IPS-20b (cell line): ENCODE measurements at regions not wholly inside any gene's neighbourhood (a gene's known extent, or its start where the extent isn't known, plus 50 kb on each side); places are given as distances from the start of the nearest gene placed in this dataset.
"Not testable (repeated sequence)": the region's sequence is repeated elsewhere in the genome, so short reads cannot be mapped to it uniquely, and the experiment has no call there.

Source experiments
- H3K27ac ChIP-seq: one replicate; pipeline ENCODE4 v1.5.1; 2013; ENCODE audit warnings: low read length
- H3K27me3 ChIP-seq: 2 replicates; pipeline ENCODE4 v1.6.1; 2013; ENCODE audit warnings: mild to moderate bottlenecking, low read length, inconsistent platforms; ENCODE audit not compliant: insufficient read depth
- H3K36me3 ChIP-seq: 2 replicates; pipeline ENCODE4 v1.6.1; 2013; ENCODE audit warnings: low read depth, mild to moderate bottlenecking, inconsistent platforms, low read length, moderate library complexity; ENCODE audit not compliant: insufficient read depth
- H3K4me1 ChIP-seq: 2 replicates; pipeline ENCODE4 v1.6.1; 2013; ENCODE audit warnings: mild to moderate bottlenecking, control low read depth, inconsistent platforms, low read length, moderate library complexity; ENCODE audit not compliant: insufficient read depth
- H3K4me3 ChIP-seq: 2 replicates; pipeline ENCODE4 v1.5.1; 2013; ENCODE audit warnings: mild to moderate bottlenecking, low read length, inconsistent platforms
- H3K9ac ChIP-seq: 2 replicates; pipeline ENCODE4 v1.6.1; 2013; ENCODE audit warnings: low read depth, mild to moderate bottlenecking, inconsistent platforms, low read length, moderate library complexity
- H3K9me3 ChIP-seq: 2 replicates; pipeline ENCODE4 v1.6.1; 2013; ENCODE audit warnings: mild to moderate bottlenecking, low read depth, low read length, inconsistent platforms; ENCODE audit not compliant: insufficient read depth

DNA sequence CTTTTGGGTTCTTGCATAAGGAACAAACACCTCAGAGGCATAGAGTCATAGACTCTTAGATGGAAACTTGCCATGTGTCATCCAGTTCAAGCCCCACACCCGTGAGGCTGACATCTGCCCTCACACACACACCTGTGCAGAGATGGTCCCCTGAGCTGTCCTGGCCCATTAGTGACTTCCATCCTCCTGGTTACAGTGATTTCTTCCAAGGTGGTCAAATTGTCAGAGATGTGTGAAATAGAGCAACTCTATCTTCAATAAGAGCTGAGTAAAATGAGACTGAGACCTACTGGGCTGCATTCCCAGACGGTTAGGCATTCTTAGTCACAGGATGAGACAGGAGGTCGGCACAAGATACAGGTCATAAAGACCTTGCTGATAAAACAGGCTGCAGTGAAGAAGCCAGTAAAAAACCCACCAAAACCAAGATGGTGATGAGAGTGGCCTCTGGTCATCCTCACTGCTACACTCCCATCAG, 342.2 kb upstream of the TNRC6C start:
- H3K36me3 ChIP-seq, result no peaks in the 10 kb centered on the region
- peaks cover 4% of the 10 kb centered on the region for H3K9me3 ChIP-seq
- no peak overlapping the region for H3K9ac ChIP-seq
- peaks cover 10% of the 10 kb centered on the region for H3K4me1 ChIP-seq
- 0 out of 2 replicates have a peak, but pooled peaks cover 5% of the 10 kb centered on the region for H3K27me3 ChIP-seq
- H3K27ac ChIP-seq, result no peak overlapping the region
- H3K4me3 ChIP-seq, result no peak overlapping the region

DNA sequence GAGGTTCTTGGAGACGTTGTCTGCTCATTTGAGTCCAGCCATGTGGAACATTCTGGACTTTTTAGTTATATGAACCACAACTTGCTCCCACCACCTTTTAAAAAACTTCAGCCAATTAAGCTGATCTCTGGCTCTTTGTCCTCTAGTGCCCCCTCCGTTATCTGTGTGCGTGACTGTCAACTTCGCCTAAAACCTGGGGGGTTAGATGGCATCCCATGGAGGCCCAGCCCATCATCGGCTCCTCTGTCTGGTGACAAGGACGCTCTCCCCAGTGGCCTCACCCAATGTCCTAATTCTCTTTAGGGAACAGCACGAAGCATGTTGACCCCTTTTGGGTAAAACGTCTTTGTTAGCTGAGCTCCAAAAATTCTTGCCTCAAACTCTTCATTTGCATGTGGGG, 341.0 kb upstream of the TNRC6C start:
- H3K4me1 ChIP-seq, result peaks cover 10% of the 10 kb centered on the region

DNA sequence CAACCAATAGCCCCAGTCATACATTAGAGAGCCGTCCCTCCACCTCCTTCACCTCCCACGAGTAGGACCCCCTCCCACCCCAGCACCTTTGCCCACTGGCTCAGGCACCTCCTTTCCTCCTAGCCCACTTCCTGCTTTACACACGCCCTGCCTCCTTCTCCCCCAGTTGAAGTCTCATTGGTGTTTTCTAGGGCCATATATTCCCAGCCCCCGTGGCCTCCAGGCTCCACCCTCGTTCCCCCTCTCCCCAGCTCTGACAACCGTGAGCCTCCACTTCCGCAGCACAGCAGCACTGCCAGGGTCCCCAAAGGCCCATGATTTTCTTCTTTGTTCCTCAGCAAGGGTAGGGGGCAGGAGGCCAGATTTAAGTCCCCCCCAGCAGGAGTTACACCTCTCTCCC, 340.3 kb upstream of the TNRC6C start:
- Histone ChIP-seq H3K4me1 (peaks cover 10% of the 10 kb centered on the region), H3K9me3 (peaks cover 4% of the 10 kb centered on the region), H3K4me3 (no peak overlapping the region), H3K9ac (no peak overlapping the region), H3K27ac (no peak overlapping the region), H3K36me3 (no peaks in the 10 kb centered on the region), H3K27me3 (no peaks in the 10 kb centered on the region)

More for the DNA sequence above, 341.0 kb upstream of the TNRC6C start:
- H3K27me3 ChIP-seq, result no peaks in the 10 kb centered on the region
- no peak overlapping the region for H3K27ac ChIP-seq
- H3K9ac ChIP-seq, result no peak overlapping the region
- peaks cover 4% of the 10 kb centered on the region for H3K9me3 ChIP-seq
- H3K4me3 ChIP-seq, result no peak overlapping the region
- H3K36me3 ChIP-seq, result no peaks in the 10 kb centered on the region

DNA sequence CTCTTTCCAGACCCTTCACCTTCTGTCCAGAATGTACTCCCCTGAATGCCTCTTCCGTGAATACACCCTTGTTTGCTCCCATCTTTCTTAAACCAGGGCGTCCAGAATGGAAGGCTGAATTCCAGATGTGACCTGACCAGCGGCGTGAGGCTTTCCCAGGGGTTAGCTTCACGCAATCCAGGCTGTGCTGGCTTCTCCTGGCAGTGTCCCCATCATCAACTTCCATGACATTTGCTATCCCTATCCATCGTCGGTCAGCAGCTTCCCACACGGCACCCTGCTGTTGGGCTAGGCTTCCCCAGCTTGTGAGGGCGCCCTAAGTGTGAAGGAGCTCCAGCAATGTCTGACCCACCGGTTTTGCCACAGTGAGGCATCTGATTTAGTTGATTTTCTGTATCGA, 339.8 kb upstream of the TNRC6C start:
- H3K27me3 ChIP-seq, result no peaks in the 10 kb centered on the region

DNA sequence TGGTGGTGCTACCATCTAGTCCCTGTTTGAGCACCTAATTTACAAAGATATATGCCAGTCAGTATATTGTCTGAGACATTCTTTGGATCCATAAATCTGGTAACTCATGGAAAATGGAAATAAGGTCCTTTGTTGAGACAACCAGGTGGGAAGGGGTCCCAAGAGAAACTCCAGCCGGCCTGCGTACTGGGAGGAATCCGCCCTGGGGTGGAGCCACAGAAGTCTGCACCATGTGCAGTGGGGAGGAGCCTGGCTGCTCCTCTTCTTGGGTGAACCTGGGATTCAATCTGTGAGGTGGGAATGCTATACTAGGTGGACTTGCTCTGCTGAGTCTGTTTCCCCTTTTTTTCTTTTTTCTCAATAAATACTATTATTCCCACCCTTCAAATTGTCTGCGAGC, 339.2 kb upstream of the TNRC6C start:
- H3K27ac ChIP-seq, result no peak overlapping the region
- no peaks in the 10 kb centered on the region for H3K36me3 ChIP-seq
- no peak overlapping the region for H3K9ac ChIP-seq
- H3K4me3 ChIP-seq, result no peak overlapping the region
- H3K9me3 ChIP-seq, result peaks cover 4% of the 10 kb centered on the region
- no peaks in the 10 kb centered on the region for H3K27me3 ChIP-seq
- H3K4me1 ChIP-seq, result peaks cover 10% of the 10 kb centered on the region

More for the DNA sequence above, 339.8 kb upstream of the TNRC6C start:
- H3K27ac ChIP-seq, result no peak overlapping the region
- peaks cover 4% of the 10 kb centered on the region for H3K9me3 ChIP-seq
- H3K4me3 ChIP-seq, result no peak overlapping the region
- no peaks in the 10 kb centered on the region for H3K36me3 ChIP-seq
- H3K9ac ChIP-seq, result no peak overlapping the region
- H3K4me1 ChIP-seq, result peaks cover 10% of the 10 kb centered on the region

DNA sequence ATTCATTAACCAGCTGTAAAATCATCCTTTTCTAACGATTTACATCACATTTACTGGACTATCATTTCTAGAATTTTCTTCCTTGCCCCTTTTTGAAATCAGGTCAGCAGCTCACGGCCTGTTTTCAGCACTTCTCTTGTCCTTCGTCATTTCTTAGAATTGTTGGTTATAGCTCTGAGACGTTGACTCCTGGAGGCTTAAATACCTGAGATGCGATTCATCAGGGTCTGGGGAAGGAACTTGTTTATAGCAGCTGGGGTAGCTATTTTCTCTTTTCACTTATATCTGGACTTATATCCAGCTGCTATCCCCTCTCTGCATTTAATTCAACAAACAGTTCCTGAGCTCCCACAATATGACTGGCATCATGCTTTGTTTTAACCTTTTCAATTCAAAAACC, 338.7 kb upstream of the TNRC6C start:
- peaks cover 4% of the 10 kb centered on the region for H3K9me3 ChIP-seq
- H3K4me3 ChIP-seq, result no peak overlapping the region
- H3K27me3 ChIP-seq, result no peaks in the 10 kb centered on the region
- H3K27ac ChIP-seq, result no peak overlapping the region
- no peaks in the 10 kb centered on the region for H3K36me3 ChIP-seq
- no peak overlapping the region for H3K9ac ChIP-seq
- peaks cover 10% of the 10 kb centered on the region for H3K4me1 ChIP-seq

DNA sequence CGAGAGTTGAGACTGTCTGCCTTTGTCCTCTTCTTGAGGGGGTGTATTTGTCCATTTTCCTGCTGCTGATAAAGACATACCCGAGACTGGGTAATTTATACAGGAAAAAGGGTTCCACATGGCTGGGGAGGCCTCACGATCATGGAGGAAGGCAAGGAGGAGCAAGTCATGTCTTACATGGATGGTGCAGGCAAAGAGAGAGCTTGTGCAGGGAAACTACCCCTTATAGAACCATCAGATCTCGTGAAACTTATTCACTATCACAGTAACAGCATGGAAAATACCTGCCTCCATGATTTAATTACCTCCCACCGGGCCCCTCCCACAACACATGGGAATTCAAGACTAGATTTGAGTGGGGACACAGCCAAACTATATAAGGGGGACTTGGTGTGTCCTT, 338.2 kb upstream of the TNRC6C start:
- H3K9me3 ChIP-seq, result peaks cover 4% of the 10 kb centered on the region
- H3K27ac ChIP-seq, result no peak overlapping the region
- H3K4me3 ChIP-seq, result no peak overlapping the region
- no peaks in the 10 kb centered on the region for H3K36me3 ChIP-seq
- H3K9ac ChIP-seq, result no peak overlapping the region
- H3K27me3 ChIP-seq, result no peaks in the 10 kb centered on the region
- H3K4me1 ChIP-seq, result peaks cover 10% of the 10 kb centered on the region

DNA sequence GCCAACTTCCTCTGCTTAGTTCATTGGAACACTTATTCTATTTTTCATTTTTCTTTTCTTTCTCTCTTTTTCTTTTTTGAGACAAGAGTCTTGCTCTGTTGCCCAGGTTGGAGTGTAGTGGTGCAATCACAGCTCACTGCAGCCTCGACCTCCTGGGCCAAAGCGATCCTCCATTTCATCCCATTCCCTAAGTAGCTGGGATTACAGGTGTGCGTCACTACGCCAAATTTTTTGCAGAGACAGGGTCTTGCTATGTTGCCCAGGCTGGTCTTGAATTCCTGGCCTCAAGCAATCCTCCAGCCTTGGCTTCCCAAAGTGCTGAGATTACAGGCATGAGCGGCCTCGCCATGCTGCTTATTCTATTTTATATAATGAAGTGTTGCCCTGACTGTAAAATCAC, 336.4 kb upstream of the TNRC6C start:
- not testable (repeated sequence) for H3K27ac ChIP-seq, H3K36me3 ChIP-seq, H3K4me1 ChIP-seq, H3K9ac ChIP-seq, H3K4me3 ChIP-seq, H3K27me3 ChIP-seq, H3K9me3 ChIP-seq

DNA sequence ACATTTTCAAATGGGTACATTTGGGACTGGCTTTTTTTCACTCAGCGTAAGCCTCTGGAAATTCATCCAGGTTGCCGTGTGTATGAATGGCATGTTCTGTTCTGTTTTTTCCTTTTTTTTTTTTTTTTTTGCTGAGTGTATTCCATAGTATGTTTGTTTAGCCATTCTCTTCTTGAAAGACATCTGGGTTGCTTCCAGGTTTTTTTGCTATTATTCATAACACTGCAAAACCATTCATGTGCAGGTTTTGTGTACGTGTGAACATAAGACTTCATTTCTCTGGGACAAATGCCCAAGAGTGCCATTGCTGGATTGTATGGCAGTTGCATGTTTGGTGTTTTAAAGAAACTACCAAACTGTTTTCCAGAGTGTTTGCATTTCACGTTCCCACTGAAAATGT, 335.9 kb upstream of the TNRC6C start:
- Histone ChIP-seq H3K4me1 (peaks cover 6% of the 10 kb centered on the region), H3K9ac (no peak overlapping the region), H3K27ac (no peak overlapping the region), H3K36me3 (no peaks in the 10 kb centered on the region), H3K4me3 (no peak overlapping the region), H3K27me3 (no peaks in the 10 kb centered on the region), H3K9me3 (peaks cover 4% of the 10 kb centered on the region)

DNA sequence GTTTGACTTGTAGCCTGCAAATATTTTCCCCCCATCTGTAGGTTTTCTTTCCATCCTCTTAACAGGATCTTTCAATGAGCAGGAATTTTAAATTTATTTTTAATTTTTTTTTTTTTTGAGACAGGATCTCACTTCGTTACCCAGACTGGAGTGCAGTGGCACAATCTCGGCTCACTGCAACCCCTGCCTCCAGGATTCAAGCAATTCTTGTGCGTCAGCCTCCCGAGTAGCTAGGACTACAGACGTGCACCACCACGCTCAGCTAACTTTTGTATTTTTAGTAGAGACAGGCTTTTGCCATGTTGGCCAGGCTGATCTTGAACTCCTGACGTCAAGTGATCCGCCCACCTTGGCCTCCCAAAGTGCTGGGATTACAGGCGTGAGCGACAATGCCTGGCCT, 335.2 kb upstream of the TNRC6C start:
- H3K9ac ChIP-seq, H3K9me3 ChIP-seq: not testable (repeated sequence)

DNA sequence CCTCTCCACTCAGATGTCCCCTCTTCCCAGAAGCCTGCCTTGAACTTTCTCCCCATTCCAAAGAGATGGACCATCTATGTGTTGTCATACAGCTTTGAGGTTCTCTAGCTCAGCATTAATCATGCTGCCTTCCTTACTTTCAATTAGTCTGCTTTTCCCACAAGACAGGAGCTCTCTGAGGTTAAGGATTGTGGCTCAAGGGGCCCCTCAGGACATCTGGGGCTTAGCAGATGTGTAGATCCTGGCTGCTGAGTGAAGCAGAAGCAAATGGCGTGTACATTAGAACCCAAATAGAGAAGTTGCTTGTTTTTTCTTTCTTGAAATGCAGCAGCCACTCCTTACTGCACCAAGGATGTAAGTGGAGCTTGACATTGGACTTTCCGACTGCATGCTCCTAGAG, 330.5 kb upstream of the TNRC6C start:
- Histone ChIP-seq H3K9me3 (no peaks in the 10 kb centered on the region; the same call in 1 of the 2 replicates), H3K36me3 (no peaks in the 10 kb centered on the region)

More for the DNA sequence above, 335.2 kb upstream of the TNRC6C start:
- not testable (repeated sequence) for H3K4me3 ChIP-seq, H3K27ac ChIP-seq, H3K36me3 ChIP-seq, H3K27me3 ChIP-seq, H3K4me1 ChIP-seq

DNA sequence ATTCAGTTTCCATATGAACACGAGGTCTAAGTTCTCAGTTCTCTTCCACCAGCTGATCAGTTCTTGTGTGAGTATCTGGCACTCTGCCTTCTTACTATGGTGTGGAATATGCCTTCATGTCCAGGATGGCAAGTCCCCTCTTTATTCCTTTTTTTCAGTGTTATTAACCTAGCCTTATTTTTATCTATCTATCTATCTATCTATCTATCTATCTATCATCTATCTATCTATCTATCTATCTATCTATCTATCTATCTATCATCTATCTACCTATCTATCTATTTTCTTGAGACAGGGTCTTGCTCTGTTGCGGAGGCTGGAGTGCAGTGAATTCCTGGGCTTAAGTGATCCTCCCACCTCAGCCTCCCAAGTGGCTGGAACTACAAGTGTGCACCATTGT, 329.2 kb upstream of the TNRC6C start:
- H3K27ac ChIP-seq, H3K27me3 ChIP-seq, H3K36me3 ChIP-seq, H3K9ac ChIP-seq, H3K4me3 ChIP-seq, H3K4me1 ChIP-seq, H3K9me3 ChIP-seq: not testable (repeated sequence)

More for the DNA sequence above, 330.5 kb upstream of the TNRC6C start:
- Histone ChIP-seq H3K27me3 (no peaks in the 10 kb centered on the region), H3K4me3 (no peak overlapping the region), H3K4me1 (no peaks in the 10 kb centered on the region), H3K27ac (no peak overlapping the region), H3K9ac (no peak overlapping the region)

DNA sequence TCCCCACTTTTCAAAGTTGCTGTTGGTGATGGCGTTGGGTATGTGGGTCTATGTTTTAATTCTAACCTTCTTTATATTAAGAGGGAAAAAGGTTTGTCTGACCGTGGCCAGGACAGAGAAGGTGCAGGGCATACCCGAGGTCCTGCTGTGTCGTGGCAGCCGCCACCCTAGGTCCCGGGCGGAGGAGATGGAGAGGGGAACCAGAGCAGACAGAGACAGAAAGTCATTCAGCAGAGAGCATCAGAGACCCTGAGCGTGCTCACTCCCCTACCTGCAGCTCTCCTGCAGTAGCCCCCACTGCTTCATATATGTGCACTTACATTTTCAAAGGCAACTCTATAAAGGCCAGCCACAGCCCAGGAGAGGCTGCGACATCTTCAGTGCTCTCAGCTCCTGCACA, 327.2 kb upstream of the TNRC6C start:
- H3K27me3 ChIP-seq, result no peaks in the 10 kb centered on the region
- no peaks in the 10 kb centered on the region for H3K36me3 ChIP-seq
- no peaks in the 10 kb centered on the region for H3K4me1 ChIP-seq
- no peaks in the 10 kb centered on the region; the same call in 1 of the 2 replicates for H3K9me3 ChIP-seq
- H3K27ac ChIP-seq, result no peak overlapping the region
- no peak overlapping the region for H3K9ac ChIP-seq
- no peak overlapping the region for H3K4me3 ChIP-seq
